ENCODE measurements at regions not wholly inside any gene's neighbourhood (a gene's known extent, or its start where the extent isn't known, plus 50 kb on each side); places are given as distances from the start of the nearest gene placed in this dataset.

GRCh38 chr22:34306361-34306760 is 386.1 kb upstream of the LARGE1 start:
- intact Hi-C loops (cut with DNase I), result no loop called here
- H3K4me3 ChIP-seq, result no peak overlapping the region
- H3K27ac ChIP-seq, result no peak overlapping the region
- no peaks in the 10 kb centered on the region for H3K9me3 ChIP-seq
- no peaks in the 10 kb centered on the region for H3K36me3 ChIP-seq
- no peaks in the 10 kb centered on the region for H3K27me3 ChIP-seq
- no peak for DNase-seq
- peaks cover 0 to 5% (median 0%) of the 10 kb centered on the region in 4 donors for H3K4me1 ChIP-seq
- TF ChIP-seq CTCF (IDR thresholded peaks at IDR 0.05), result no peak
- TF ChIP-seq POLR2A (IDR thresholded peaks at IDR 0.05), result no peak
- no peak for TF ChIP-seq POLR2AphosphoS5 (IDR thresholded peaks at IDR 0.05)
- 85 to 87% methylated on average over 2 of the region's 2 CpGs for WGBS, 2 donors

- no peak for DNase-seq
- TF ChIP-seq POLR2AphosphoS5 (IDR thresholded peaks at IDR 0.05) (peak in 2 of 4 donors; percentile 36 to 61), POLR2A (IDR thresholded peaks at IDR 0.05) (no peak)
- Histone ChIP-seq H3K9me3 (no peaks in the 10 kb centered on the region), H3K27me3 (no peaks in the 10 kb centered on the region), H3K36me3 (no peaks in the 10 kb centered on the region), H3K4me3 (no peak overlapping the region), H3K27ac (no peak overlapping the region), H3K4me1 (peaks cover 0 to 5% (median 0%) of the 10 kb centered on the region in 4 donors)
- intact Hi-C loops (cut with DNase I), result no loop called here
- 89 to 92% methylated on average over 3 of the region's 3 CpGs for WGBS, 2 donors
Measured at GRCh38 chr22:34308101-34308500, 387.8 kb upstream of the LARGE1 start.

- Histone ChIP-seq H3K9me3 (peaks cover 0 to 6% (median 3%) of the 10 kb centered on the region in 4 donors), H3K27me3 (no peaks in the 10 kb centered on the region), H3K36me3 (no peaks in the 10 kb centered on the region), H3K27ac (no peak overlapping the region), H3K4me1 (no peaks in the 10 kb centered on the region), H3K4me3 (no peak overlapping the region)
- WGBS, 2 donors, result 75 to 85% methylated on average over 3 of the region's 3 CpGs
- intact Hi-C loops (cut with DNase I), result no loop called here
- TF ChIP-seq POLR2AphosphoS5 (IDR thresholded peaks at IDR 0.05) (no peak), POLR2A (IDR thresholded peaks at IDR 0.05) (no peak), EP300 (IDR thresholded peaks at IDR 0.05) (no peak), CTCF (IDR thresholded peaks at IDR 0.05) (no peak)
- DNase-seq, result no peak
Measured at GRCh38 chr22:34319346-34319745, 399.1 kb upstream of the LARGE1 start.

GRCh38 chr22:34324763-34325162 is 404.5 kb upstream of the LARGE1 start:
- 89 to 90% methylated on average over 3 of the region's 3 CpGs for WGBS, 2 donors
- no peaks in the 10 kb centered on the region for H3K27me3 ChIP-seq
- no peak for DNase-seq
- H3K4me3 ChIP-seq, result no peak overlapping the region
- H3K9me3 ChIP-seq, result no peaks in the 10 kb centered on the region
- intact Hi-C loops (cut with DNase I), result no loop called here
- no peaks in the 10 kb centered on the region for H3K36me3 ChIP-seq
- no peak for TF ChIP-seq POLR2AphosphoS5 (IDR thresholded peaks at IDR 0.05)
- no peak for TF ChIP-seq EP300 (IDR thresholded peaks at IDR 0.05)
- TF ChIP-seq POLR2A (IDR thresholded peaks at IDR 0.05), result no peak
- TF ChIP-seq CTCF (IDR thresholded peaks at IDR 0.05), result no peak
- H3K4me1 ChIP-seq, result no peaks in the 10 kb centered on the region
- H3K27ac ChIP-seq, result no peak overlapping the region

GRCh38 chr22:34326901-34327300 is 406.6 kb upstream of the LARGE1 start:
- Histone ChIP-seq H3K27ac (no peak overlapping the region), H3K27me3 (no peaks in the 10 kb centered on the region), H3K4me3 (no peak overlapping the region), H3K9me3 (no peaks in the 10 kb centered on the region), H3K4me1 (no peaks in the 10 kb centered on the region), H3K36me3 (no peaks in the 10 kb centered on the region)
- DNase-seq, result no peak
- intact Hi-C loops (cut with DNase I), result no loop called here
- TF ChIP-seq EP300 (IDR thresholded peaks at IDR 0.05), result no peak
- no peak for TF ChIP-seq POLR2A (IDR thresholded peaks at IDR 0.05)
- TF ChIP-seq POLR2AphosphoS5 (IDR thresholded peaks at IDR 0.05), result no peak
- TF ChIP-seq CTCF (IDR thresholded peaks at IDR 0.05), result no peak
